Stimulated activated CD8-positive, alpha-beta memory T cell treated with anti-CD3 and anti-CD28 coated beads, Interleukin-12 subunit alpha, Interleukin-12 subunit beta, amount 100 ng/mL, for 24 hours (primary cell): ENCODE measurements at regions not wholly inside any gene's neighbourhood (a gene's known extent, or its start where the extent isn't known, plus 50 kb on each side); places are given as distances from the start of the nearest gene placed in this dataset.
"Not testable (repeated sequence)": the region's sequence is repeated elsewhere in the genome, so short reads cannot be mapped to it uniquely, and the experiment has no call there.

Experiments
- DNase-seq: peaks from one replicate; pipeline ENCODE4 v3.0.0-alpha.2; 2020; ENCODE audit errors: extremely low read depth

GRCh38 chr12:127991485-127991884, 275.5 kb upstream of the TMEM132C start:
- DNase-seq, result no peak

GRCh38 chr12:127998988-127999387, 268.0 kb upstream of the TMEM132C start:
- no peak for DNase-seq

- no peak for DNase-seq
Measured at GRCh38 chr12:128004383-128004938, 262.5 kb upstream of the TMEM132C start.

DNA sequence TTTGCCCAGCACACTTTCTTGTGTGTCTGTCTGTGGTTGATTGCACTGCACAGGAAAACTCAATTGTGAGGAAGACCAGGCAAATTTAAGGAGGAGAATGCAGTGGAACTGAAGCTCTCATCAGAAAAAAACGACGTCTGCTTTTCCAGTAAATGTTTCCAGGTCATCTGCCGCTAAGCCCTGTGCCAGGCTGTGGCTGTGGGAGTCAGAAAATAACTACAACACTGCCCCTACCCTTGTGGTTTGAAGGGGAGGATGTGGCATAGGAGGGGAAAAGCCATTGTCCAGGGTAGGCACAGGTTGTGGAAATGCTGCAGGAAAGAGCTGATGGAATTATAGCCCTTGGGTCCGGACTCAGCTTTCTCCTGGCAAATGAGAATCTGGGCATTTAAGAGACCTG, 259.7 kb upstream of the TMEM132C start:
- DNase-seq, result no peak

GRCh38 chr12:128008341-128008740, 258.6 kb upstream of the TMEM132C start:
- no peak for DNase-seq

DNA sequence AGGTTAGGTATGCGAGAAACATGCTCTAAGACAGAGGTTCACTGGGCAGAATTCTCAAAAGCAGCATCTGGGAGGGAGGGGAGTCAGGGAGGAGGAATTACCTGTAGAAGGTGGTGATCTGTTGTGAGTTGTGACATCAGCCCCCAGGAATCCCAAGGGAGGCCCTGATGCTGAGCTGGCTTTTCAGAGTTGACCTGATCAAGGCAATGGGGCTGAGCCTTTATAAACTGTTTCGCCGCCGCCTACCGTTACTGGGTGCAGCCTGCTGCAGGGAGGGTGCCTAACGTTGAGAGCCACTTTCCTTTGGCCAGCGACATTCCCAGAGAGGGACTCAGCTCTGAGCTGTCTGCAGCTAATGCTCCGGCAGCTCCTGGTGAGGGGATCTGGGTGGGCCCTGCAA, 257.9 kb upstream of the TMEM132C start:
- DNase-seq, result no peak

- no peak for DNase-seq
Measured at GRCh38 chr12:128012110-128012509, 254.9 kb upstream of the TMEM132C start.

DNA sequence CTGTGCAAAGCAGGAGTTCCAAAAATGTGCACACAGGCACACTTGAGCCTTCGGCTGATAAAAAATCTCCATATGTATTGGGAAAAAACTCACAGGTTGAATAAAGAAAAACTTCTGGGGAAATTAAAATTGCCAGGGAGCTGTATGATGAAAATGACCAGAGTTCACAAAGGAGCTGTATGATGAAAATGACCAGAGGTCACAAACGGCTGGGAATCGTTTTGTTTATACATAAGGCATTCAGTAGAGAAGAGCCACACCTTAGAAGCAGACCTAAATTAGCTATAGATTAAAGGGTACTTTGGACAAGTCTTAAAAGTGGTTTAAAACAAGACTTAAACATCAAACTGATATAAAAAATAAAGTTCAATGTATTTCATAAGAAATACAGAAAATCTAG, 251.7 kb upstream of the TMEM132C start:
- DNase-seq, result no peak

DNA sequence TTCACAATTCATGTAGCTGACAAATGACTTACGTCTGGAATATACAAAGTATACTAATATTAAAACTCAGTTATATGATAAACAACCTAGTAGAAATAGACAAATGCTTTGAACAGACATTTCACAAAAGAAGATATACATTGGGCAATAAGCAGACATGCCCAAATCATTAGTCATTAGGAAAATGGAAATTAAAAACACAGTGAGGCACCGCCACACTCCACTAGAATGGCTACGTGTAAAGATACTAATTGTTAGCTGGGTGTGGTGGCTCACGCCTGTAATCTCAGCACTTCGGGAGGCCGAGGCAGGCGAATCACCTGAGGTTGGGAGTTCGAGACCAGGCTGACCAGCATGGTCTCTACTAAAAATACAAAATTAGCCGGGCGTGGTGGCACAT, 248.9 kb upstream of the TMEM132C start:
- DNase-seq, result no peak

DNA sequence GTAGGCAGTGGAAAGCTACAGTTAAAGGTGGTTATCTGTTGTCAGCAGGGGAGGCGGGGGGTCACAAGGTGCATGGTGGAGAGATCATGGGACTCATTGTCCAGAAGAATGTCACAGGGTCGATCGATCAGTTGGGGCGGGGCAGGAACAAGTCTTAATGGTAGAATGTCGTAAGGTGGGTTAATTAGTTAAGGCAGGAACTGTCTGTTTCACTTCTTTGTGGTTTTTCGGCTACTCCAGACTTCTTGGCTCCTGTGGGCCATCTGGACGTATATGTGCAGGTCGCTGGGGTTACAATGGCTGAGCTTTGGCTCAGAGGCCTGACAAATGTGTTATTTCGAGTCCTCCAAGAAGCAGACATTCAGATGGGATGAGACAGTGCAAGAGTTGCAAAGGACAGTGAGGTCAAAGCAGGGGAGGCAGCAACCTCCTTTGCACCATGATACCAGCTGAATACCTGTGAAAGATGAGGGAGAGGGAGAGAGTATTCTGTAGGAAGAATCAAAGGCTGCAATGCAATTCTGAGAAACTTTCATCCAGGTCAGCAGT, 246.9 kb upstream of the TMEM132C start:
- no peak for DNase-seq

DNA sequence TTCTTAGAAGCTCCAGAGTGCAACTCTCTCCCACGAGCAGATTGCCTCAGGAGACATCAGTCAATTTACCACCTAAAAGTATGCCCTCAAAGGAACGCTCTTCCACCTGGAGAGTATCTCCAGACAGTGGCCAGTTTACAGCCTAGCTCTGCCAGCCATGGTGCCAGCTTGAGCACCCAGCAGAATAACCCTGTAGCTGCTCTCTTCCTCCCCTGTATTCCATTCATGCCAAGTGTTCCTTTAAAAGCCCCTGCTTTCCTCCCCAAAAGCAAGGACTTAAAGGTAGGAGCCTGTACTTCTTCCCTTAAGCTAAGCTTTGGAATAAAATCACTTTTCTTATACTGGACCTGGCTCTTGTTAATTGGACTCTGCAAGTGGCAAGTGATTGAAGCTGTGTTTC, 245.4 kb upstream of the TMEM132C start:
- no peak for DNase-seq

DNA sequence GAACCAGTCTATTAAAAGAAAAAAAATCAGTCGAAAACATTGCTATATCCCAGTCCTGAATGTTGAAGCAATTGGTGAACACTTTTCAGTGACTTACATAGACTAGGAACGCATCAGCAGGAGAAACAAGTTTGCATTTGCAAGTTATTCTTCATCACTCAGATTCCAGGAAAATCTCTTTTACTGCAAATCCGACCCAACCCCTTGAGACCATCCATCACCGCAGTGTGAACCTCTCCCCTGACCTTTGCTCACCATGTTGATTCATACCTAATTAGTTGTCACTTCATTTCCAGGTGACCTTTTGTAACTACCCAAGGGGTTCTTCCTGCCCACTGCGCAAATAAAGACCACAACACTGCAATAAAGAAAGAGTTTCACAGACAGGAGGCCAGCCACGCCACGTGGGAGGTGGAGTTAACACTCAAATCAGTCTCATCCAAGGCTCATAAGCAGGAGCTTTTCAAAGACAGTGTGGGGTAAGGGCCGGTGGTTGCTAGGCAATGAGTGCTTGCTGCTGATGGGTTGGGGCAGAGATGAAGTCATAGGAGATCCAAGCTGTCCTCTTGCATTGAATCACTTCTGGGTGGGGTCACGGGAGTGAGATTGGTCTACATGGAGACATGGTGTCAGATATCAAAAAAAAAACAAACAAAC, 241.3 kb upstream of the TMEM132C start:
- DNase-seq, result no peak

- no peak for DNase-seq
Measured at GRCh38 chr12:128026696-128027574, 240.0 kb upstream of the TMEM132C start.

DNA sequence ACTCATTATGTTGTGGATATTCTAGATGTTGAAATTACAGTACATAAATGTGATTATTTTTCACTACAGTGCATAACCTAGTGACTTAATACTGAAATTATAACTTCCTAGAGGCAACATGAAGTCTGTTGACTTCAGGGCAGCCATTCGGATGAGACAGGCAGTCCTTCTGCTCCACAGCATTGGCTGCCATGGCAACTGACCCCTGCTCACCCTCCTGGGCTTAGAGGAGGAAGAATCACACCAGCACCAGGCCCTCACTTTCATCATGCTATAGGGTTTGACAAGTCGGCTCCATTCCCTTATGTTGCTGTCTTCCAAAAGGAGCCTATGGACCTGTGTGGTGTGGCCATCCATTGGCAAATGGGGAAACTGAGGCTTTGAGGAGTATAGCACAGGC, 233.5 kb upstream of the TMEM132C start:
- no peak for DNase-seq

DNA sequence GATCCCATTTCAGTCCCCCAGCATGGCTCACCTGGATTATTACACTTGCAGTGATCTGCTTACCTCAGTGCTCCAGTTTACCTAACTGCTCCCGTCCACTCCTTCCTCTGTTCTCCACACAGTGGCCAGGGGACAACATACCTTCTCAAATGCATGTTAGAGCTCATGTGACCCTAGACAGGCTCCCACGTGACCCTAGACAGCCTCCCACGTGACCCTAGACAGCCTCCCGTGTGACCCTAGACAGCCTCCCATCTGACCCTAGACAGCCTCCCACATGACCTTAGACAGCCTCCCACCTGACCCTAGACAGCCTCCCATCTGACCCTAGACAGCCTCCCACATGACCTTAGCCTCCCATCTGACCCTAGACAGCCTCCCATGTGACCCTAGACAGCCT, 226.0 kb upstream of the TMEM132C start:
- no peak for DNase-seq

GRCh38 chr12:128042283-128042682, 224.7 kb upstream of the TMEM132C start:
- not testable (repeated sequence) for DNase-seq

- no peak for DNase-seq
Measured at GRCh38 chr12:128042825-128043224, 224.1 kb upstream of the TMEM132C start.

- DNase-seq, result no peak
Measured at GRCh38 chr12:128043317-128043716, 223.7 kb upstream of the TMEM132C start.

- DNase-seq, result no peak
Measured at GRCh38 chr12:128047266-128048060, 219.5 kb upstream of the TMEM132C start.

- no peak for DNase-seq
Measured at GRCh38 chr12:128052331-128052730, 214.6 kb upstream of the TMEM132C start.

GRCh38 chr12:128052777-128053176, 214.2 kb upstream of the TMEM132C start:
- no peak for DNase-seq

DNA sequence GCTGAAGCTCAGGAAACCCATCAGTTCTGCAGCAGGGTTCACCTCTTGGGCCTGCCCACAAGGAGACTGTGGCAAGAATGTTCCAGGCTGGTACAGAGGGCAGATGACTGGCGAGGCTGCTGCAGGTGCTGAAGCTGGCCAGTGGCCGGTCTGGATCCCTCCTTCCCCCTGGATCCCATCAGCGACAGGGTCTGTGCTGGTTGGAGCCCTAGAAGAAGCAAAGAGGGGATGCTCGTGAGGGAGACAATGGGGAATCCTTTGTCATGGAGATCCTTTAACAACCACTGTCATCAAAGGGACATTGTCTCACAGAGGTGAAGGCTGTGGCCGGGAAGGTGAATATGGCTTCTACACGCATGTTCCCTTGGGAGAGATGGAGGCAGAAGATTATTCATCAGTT, 211.4 kb upstream of the TMEM132C start:
- DNase-seq, result no peak
